Esophagus squamous epithelium (tissue), 4 donors: ENCODE measurements at regions not wholly inside any gene's neighbourhood (a gene's known extent, or its start where the extent isn't known, plus 50 kb on each side); places are given as distances from the start of the nearest gene placed in this dataset.

ENCODE experiments used
- CTCF ChIP-seq, 6 experiments: fragments of 450-650 bp in 4 of 6; fragments of 200-600 bp in 2 of 6; sonication (generic) in 2 of 6; IDR thresholded peaks; one replicate each; pipeline ENCODE4 v1.5.1; 2016 to 2019; ENCODE audit warnings: antibody characterized with exemption in 6 of 6, mild to moderate bottlenecking in 4 of 6, moderate library complexity in 4 of 6
- POLR2A ChIP-seq, 4 donors: fragments of 450-650 bp; IDR thresholded peaks; one replicate each; pipeline ENCODE4 v1.6.1; 2017; ENCODE audit warnings: antibody characterized with exemption in 4 of 4, mild to moderate bottlenecking in 4 of 4, moderate library complexity in 3 of 4

GRCh38 chr12:13627536-13627935, 353.9 kb downstream of the GRIN2B start:
- TF ChIP-seq CTCF (IDR thresholded peaks at IDR 0.05), result no peak
- no peak for TF ChIP-seq POLR2A (IDR thresholded peaks at IDR 0.05)
